ENCODE measurements at regions not wholly inside any gene's neighbourhood (a gene's known extent, or its start where the extent isn't known, plus 50 kb on each side); places are given as distances from the start of the nearest gene placed in this dataset.
"Not testable (repeated sequence)": the region's sequence is repeated elsewhere in the genome, so short reads cannot be mapped to it uniquely, and the experiment has no call there.

DNA sequence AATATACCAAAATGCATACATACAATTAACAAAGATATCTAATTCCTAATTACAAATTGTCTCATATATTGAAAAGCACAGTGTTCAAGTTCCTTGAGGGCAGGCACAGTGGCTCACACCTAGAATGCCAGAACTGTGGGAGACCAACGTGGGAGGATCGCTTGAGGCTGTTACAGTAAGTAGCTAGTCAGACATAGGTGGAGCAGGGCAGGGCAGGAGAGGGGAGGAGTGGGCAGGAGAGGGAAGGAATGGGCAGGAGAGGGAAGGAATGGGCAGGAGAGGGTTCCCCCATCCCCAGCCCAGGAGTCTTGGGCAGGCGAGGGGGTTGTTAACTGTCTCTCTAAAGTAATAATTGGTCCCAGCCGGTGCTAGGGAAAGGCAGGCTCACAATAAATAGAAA is 325.9 kb downstream of the GOLGA6L6 start:
- TF ChIP-seq, protein P1, sequence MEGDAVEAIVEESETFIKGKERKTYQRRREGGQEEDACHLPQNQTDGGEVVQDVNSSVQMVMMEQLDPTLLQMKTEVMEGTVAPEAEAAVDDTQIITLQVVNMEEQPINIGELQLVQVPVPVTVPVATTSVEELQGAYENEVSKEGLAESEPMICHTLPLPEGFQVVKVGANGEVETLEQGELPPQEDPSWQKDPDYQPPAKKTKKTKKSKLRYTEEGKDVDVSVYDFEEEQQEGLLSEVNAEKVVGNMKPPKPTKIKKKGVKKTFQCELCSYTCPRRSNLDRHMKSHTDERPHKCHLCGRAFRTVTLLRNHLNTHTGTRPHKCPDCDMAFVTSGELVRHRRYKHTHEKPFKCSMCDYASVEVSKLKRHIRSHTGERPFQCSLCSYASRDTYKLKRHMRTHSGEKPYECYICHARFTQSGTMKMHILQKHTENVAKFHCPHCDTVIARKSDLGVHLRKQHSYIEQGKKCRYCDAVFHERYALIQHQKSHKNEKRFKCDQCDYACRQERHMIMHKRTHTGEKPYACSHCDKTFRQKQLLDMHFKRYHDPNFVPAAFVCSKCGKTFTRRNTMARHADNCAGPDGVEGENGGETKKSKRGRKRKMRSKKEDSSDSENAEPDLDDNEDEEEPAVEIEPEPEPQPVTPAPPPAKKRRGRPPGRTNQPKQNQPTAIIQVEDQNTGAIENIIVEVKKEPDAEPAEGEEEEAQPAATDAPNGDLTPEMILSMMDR (IDR thresholded peaks at IDR 0.05; ENCODE audit: borderline replicate concordance, extremely low read depth, low read length, poor library complexity, severe bottlenecking): not testable (repeated sequence)
- not testable (repeated sequence) for TF ChIP-seq EZH2 (IDR thresholded peaks at IDR 0.05; ENCODE audit: borderline replicate concordance, low read depth, low read length, severe bottlenecking)

All from DND-41 (cell line).